ENCODE measurements at regions not wholly inside any gene's neighbourhood (a gene's known extent, or its start where the extent isn't known, plus 50 kb on each side); places are given as distances from the start of the nearest gene placed in this dataset.

GRCh38 chr12:75628511-75628910 is 117.1 kb upstream of the KRR1 start:
- TF ChIP-seq POLR2A (IDR thresholded peaks at IDR 0.05): no peak
- TF ChIP-seq CTCF (IDR thresholded peaks at IDR 0.05): no peak

All from prostate gland (tissue), 2 donors.